Mammary epithelial cell (primary cell): ENCODE measurements at regions not wholly inside any gene's neighbourhood (a gene's known extent, or its start where the extent isn't known, plus 50 kb on each side); places are given as distances from the start of the nearest gene placed in this dataset.

ENCODE experiments used
- CTCF ChIP-seq, 2 donors: IDR thresholded peaks in 1 of 2; conservative IDR thresholded peaks in 1 of 2; 2 replicates each; pipeline ENCODE4 v1.5.1; 2011 to 2012; ENCODE audit warnings: inconsistent platforms in 2 of 2, low read length in 2 of 2, mild to moderate bottlenecking in 2 of 2, control low read depth in 1 of 2, low read depth in 1 of 2; ENCODE audit not compliant: insufficient read depth in 1 of 2; ENCODE audit errors: extremely low read depth in 1 of 2
- EZH2 ChIP-seq: IDR thresholded peaks from 2 replicates; pipeline ENCODE4 v1.6.1; 2012; ENCODE audit warnings: low read length, inconsistent platforms, borderline replicate concordance

DNA sequence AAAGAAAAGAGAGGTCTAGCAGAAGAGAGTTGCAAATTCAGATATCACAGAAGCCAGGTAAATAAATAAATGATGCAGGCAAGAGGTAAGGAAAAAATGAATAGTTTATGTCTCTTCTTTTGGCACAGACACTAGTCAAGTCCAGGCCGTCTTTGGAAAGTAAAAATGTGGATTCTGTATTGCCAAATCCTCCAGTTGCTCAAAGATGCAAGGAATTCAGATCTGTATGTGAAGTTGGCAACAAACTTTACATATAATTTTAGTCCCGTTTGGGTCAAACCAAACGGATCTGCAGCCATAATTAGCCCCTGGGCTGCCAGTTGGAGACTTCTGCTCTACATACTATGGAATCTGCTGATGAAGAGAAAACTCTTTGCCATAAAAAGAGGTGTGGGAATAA, 200.5 kb upstream of the RND3 start:
- TF ChIP-seq CTCF (conservative IDR thresholded peaks at IDR 0.05 in 1 of 2, IDR thresholded peaks at IDR 0.05 in 1 of 2; ENCODE audit: extremely low read depth in 1 of 2, insufficient read depth in 1 of 2, low read depth in 1 of 2, low read length in 2 of 2) (no peak), EZH2 (no peak)
